PC-9 (cell line): ENCODE measurements at regions not wholly inside any gene's neighbourhood (a gene's known extent, or its start where the extent isn't known, plus 50 kb on each side); places are given as distances from the start of the nearest gene placed in this dataset.

Experiments
- CTCF ChIP-seq: fragments of 200-600 bp; sonication (generic); conservative IDR thresholded peaks from 2 replicates; pipeline ENCODE4 v1.6.1; 2017; ENCODE audit warnings: mixed run types, antibody characterized with exemption, mild to moderate bottlenecking, moderate library complexity
- EZH2 ChIP-seq: fragments of 200-600 bp; sonication (generic); IDR thresholded peaks from 2 replicates; pipeline ENCODE4 v1.8.0; 2017; ENCODE audit warnings: antibody characterized with exemption, low read depth

GRCh38 chr2:22273853-22274252, 1111.1 kb upstream of the KLHL29 start:
- TF ChIP-seq EZH2: no peak
- no peak for TF ChIP-seq CTCF
